Gastrocnemius medialis (tissue), 4 donors: ENCODE measurements at regions not wholly inside any gene's neighbourhood (a gene's known extent, or its start where the extent isn't known, plus 50 kb on each side); places are given as distances from the start of the nearest gene placed in this dataset.

ENCODE experiments used
- ATAC-seq, 2 donors: fragments of 150-250 bp; one replicate each; pipeline ENCODE4 v1.9.1; 2016
- DNase-seq, 2 donors: peaks; one replicate each; pipeline ENCODE4 v3.0.0-alpha.2; 2019
- H3K27ac ChIP-seq, 4 donors: fragments of 200-600 bp; sonication (generic); 1 replicate in 1 of 4; 2 replicates in 3 of 4; pipeline ENCODE4 v1.5.1; 2016 to 2018; ENCODE audit warnings: mild to moderate bottlenecking in 2 of 4, moderate library complexity in 1 of 4
- H3K27me3 ChIP-seq, 3 donors: fragments of 200-600 bp; sonication (generic) in 2 of 3; 1 replicate in 1 of 3; 2 replicates in 2 of 3; pipeline versions ENCODE4 v1.5.1 to v1.6.0; 2016 to 2019; ENCODE audit warnings: mild to moderate bottlenecking in 1 of 3, moderate library complexity in 1 of 3
- H3K36me3 ChIP-seq, 2 donors: fragments of 200-600 bp; sonication (generic) in 1 of 2; one replicate each; pipeline ENCODE4 v1.5.1; 2017 to 2018
- H3K4me1 ChIP-seq, 2 donors: fragments of 200-600 bp; sonication (generic) in 1 of 2; one replicate each; pipeline ENCODE4 v1.5.1; 2016 to 2017; ENCODE audit warnings: mild to moderate bottlenecking in 2 of 2
- H3K4me3 ChIP-seq, 4 donors: fragments of 200-600 bp; sonication (generic) in 3 of 4; 1 replicate in 1 of 4; 2 replicates in 3 of 4; pipeline ENCODE4 v1.5.1; 2016 to 2019; ENCODE audit warnings: mild to moderate bottlenecking in 2 of 4
- H3K9me3 ChIP-seq, 3 donors: fragments of 200-600 bp; sonication (generic) in 2 of 3; 1 replicate in 1 of 3; 2 replicates in 2 of 3; pipeline ENCODE4 v1.5.1; 2016 to 2019
- POLR2A ChIP-seq, 2 donors: fragments of 450-650 bp; IDR thresholded peaks; one replicate each; pipeline ENCODE4 v1.6.1; 2017; ENCODE audit warnings: antibody characterized with exemption in 2 of 2, mild to moderate bottlenecking in 2 of 2, moderate library complexity in 2 of 2
- in situ Hi-C, 4 donors: fragments of 200-750 bp; cut with MboI; loops; one replicate each; pipeline versions ENCODE4 v1.15.0 to v1.8.0; 2017; ENCODE audit warnings: low sequenced_read_pairs in 4 of 4
- intact Hi-C: fragments of 100-400 bp; cut with DNase I; formaldehyde crosslinking; loops from one replicate; pipeline ENCODE4 v1.15.1; 2023; ENCODE audit warnings: low total_unique reads
- TF ChIP-seq, protein P1 (sequence below), 5 experiments: fragments of 450-650 bp in 3 of 5; fragments of 200-600 bp in 2 of 5; sonication (generic) in 2 of 5; IDR thresholded peaks in 4 of 5; conservative IDR thresholded peaks in 1 of 5; 1 replicate in 4 of 5; 2 replicates in 1 of 5; pipeline ENCODE4 v1.5.1; 2016 to 2019; ENCODE audit warnings: antibody characterized with exemption in 5 of 5, mild to moderate bottlenecking in 3 of 5, moderate library complexity in 3 of 5

DNA sequence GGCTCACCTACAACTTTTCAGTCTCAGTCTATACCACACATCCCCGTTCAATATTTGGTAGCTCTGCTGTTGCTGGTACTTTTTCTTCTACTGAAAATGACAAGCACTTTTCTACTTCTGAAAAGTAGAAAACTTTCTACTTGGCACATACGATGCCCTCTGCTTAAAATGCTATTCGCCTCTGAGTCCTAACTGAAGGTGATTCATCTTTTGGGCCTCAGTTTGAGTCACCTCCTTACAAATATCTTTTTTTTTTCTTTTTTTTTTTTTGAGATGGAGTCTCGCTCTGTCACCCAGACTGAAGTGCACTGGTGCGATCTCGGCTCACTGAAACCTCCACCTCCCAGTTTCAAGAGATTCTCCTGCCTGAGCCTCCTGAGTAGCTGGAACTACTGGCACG lies 136.0 kb upstream of the CYYR1 start:
- Histone ChIP-seq H3K4me1 (no peaks in the 10 kb centered on the region), H3K27me3 (no peaks in the 10 kb centered on the region), H3K27ac (no peak overlapping the region), H3K36me3 (no peaks in the 10 kb centered on the region), H3K9me3 (no peaks in the 10 kb centered on the region), H3K4me3 (no peak overlapping the region)
- no peak for TF ChIP-seq POLR2A (IDR thresholded peaks at IDR 0.05)
- TF ChIP-seq, protein P1, sequence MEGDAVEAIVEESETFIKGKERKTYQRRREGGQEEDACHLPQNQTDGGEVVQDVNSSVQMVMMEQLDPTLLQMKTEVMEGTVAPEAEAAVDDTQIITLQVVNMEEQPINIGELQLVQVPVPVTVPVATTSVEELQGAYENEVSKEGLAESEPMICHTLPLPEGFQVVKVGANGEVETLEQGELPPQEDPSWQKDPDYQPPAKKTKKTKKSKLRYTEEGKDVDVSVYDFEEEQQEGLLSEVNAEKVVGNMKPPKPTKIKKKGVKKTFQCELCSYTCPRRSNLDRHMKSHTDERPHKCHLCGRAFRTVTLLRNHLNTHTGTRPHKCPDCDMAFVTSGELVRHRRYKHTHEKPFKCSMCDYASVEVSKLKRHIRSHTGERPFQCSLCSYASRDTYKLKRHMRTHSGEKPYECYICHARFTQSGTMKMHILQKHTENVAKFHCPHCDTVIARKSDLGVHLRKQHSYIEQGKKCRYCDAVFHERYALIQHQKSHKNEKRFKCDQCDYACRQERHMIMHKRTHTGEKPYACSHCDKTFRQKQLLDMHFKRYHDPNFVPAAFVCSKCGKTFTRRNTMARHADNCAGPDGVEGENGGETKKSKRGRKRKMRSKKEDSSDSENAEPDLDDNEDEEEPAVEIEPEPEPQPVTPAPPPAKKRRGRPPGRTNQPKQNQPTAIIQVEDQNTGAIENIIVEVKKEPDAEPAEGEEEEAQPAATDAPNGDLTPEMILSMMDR (IDR thresholded peaks at IDR 0.05 in 4 of 5, conservative IDR thresholded peaks at IDR 0.05 in 1 of 5), result no peak
- intact Hi-C loops (no loop called here), in situ Hi-C loops (loop anchor here in 3 of 4 donors (25.0 kb wide), 1 partner anchor 822 kb away; no protein-coding TSS in a partner anchor)
- ATAC-seq (no peak), DNase-seq (no peak)

DNA sequence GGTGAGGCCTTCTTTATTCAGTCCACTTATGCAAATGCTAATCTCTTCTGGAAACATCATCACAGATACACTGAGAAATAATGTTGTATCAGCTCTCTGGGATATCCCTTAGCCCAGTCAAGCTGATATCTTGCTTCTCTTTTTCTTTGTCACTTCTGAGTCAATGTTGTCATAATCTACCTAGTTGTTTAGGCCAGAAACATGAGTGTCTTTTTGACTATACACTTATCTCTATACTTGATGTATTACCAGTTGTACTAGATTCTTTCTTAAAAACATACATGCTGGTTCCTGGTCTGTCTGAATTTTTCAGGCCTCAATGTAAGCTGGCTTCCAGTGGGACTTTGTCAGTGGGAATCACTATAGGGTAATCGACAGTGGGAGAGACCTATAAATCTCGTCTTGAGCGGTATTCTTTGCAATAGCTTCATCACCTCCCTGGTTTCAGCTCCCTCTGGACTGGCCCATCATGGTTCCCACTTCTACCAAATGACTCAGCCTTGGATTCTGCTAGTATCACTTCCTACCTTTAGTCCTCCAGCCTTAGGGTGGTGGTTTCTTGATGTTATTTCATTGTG lies 135.2 kb upstream of the CYYR1 start:
- Histone ChIP-seq H3K4me3 (no peak overlapping the region), H3K9me3 (no peaks in the 10 kb centered on the region), H3K27ac (no peak overlapping the region), H3K4me1 (no peaks in the 10 kb centered on the region), H3K27me3 (no peaks in the 10 kb centered on the region), H3K36me3 (no peaks in the 10 kb centered on the region)
- intact Hi-C loops (no loop called here), in situ Hi-C loops (loop anchor here in 3 of 4 donors (25.0 kb wide), 1 partner anchor 821 kb away; no protein-coding TSS in a partner anchor)
- no peak for ATAC-seq
- TF ChIP-seq, protein P1 (IDR thresholded peaks at IDR 0.05 in 4 of 5, conservative IDR thresholded peaks at IDR 0.05 in 1 of 5), result no peak
- no peak for TF ChIP-seq POLR2A (IDR thresholded peaks at IDR 0.05)
- DNase-seq, result no peak

DNA sequence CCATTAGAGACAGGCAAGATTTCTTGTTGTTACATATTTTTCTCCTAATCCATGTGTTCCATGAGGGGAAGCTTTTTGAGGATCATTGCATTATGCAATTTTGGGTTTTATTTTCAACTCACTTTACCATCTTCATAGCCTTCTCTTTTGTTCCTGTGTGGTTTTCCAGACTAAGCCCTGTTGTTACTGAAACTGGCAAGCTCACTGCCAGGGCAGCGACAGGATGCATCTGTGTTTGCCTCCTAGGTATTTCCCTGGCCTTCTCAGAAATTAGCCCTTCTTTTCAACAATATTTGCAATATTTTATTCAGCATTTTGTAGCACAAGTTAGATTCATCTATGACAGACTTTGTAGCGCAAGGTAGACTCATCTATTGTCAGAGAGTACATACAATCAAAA lies 134.2 kb upstream of the CYYR1 start:
- in situ Hi-C loops (loop anchor here in 3 of 4 donors (25.0 kb wide), 1 partner anchor 820 kb away; no protein-coding TSS in a partner anchor), intact Hi-C loops (no loop called here)
- Histone ChIP-seq H3K4me3 (no peak overlapping the region), H3K4me1 (no peaks in the 10 kb centered on the region), H3K27me3 (no peaks in the 10 kb centered on the region), H3K9me3 (no peaks in the 10 kb centered on the region), H3K27ac (no peak overlapping the region), H3K36me3 (no peaks in the 10 kb centered on the region)
- no peak for TF ChIP-seq POLR2A (IDR thresholded peaks at IDR 0.05)
- TF ChIP-seq, protein P1 (IDR thresholded peaks at IDR 0.05 in 4 of 5, conservative IDR thresholded peaks at IDR 0.05 in 1 of 5), result no peak
- no peak for DNase-seq
- no peak for ATAC-seq

GRCh38 chr21:26698416-26698815 lies 125.3 kb upstream of the CYYR1 start:
- Histone ChIP-seq H3K27ac (no peak overlapping the region), H3K4me1 (no peaks in the 10 kb centered on the region), H3K9me3 (no peaks in the 10 kb centered on the region), H3K36me3 (no peaks in the 10 kb centered on the region), H3K4me3 (no peak overlapping the region), H3K27me3 (no peaks in the 10 kb centered on the region)
- DNase-seq (no peak), ATAC-seq (no peak)
- intact Hi-C loops (no loop called here), in situ Hi-C loops (no loop called here)
- TF ChIP-seq, protein P1 (IDR thresholded peaks at IDR 0.05 in 4 of 5, conservative IDR thresholded peaks at IDR 0.05 in 1 of 5), result no peak
- TF ChIP-seq POLR2A (IDR thresholded peaks at IDR 0.05), result no peak

GRCh38 chr21:26691416-26691815 lies 118.3 kb upstream of the CYYR1 start:
- no peak for ATAC-seq
- Histone ChIP-seq H3K4me1 (no peaks in the 10 kb centered on the region), H3K36me3 (no peaks in the 10 kb centered on the region), H3K27me3 (no peaks in the 10 kb centered on the region), H3K9me3 (no peaks in the 10 kb centered on the region), H3K27ac (no peak overlapping the region), H3K4me3 (no peak overlapping the region)
- in situ Hi-C loops (no loop called here), intact Hi-C loops (no loop called here)
- DNase-seq, result no peak
- TF ChIP-seq, protein P1 (IDR thresholded peaks at IDR 0.05 in 4 of 5, conservative IDR thresholded peaks at IDR 0.05 in 1 of 5), result no peak
- TF ChIP-seq POLR2A (IDR thresholded peaks at IDR 0.05), result no peak
